Peyer's patch (tissue), 4 donors: ENCODE measurements at regions not wholly inside any gene's neighbourhood (a gene's known extent, or its start where the extent isn't known, plus 50 kb on each side); places are given as distances from the start of the nearest gene placed in this dataset.

Source experiments
- CTCF ChIP-seq, 6 experiments: fragments of 450-650 bp in 4 of 6; fragments of 200-600 bp in 2 of 6; sonication (generic) in 1 of 6; IDR thresholded peaks; one replicate each; pipeline ENCODE4 v1.5.1; 2017 to 2019; ENCODE audit warnings: antibody characterized with exemption in 6 of 6, mild to moderate bottlenecking in 3 of 6, moderate library complexity in 1 of 6
- POLR2A ChIP-seq, 2 donors: fragments of 450-650 bp; IDR thresholded peaks; one replicate each; pipeline ENCODE4 v1.5.1; 2017; ENCODE audit warnings: antibody characterized with exemption in 2 of 2, mild to moderate bottlenecking in 2 of 2, moderate library complexity in 2 of 2

DNA sequence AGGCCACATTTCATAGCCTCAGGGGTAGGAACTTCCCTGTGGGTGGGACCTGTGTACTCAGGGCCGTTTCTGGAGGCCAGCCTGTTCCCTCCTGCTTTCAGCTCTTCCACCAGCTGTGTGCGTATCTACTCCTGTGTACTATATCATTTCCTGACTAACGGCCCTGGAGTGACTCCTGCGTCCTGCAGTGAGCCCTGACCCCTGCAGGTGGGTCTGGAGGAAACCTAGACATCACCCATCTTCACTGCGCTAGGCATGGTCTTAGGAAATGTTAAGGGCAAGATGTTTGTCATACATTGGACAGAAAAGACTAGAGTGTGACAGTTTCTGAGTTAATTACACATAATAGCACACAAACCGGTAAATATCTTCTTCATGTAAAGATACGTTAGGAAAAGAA lies 297.3 kb downstream of the GABRB3 start:
- TF ChIP-seq CTCF (IDR thresholded peaks at IDR 0.05) (no peak), POLR2A (IDR thresholded peaks at IDR 0.05) (no peak)
